DMS 273 treated with DMSO at 0.1 percent for 48 hours (cell line): ENCODE measurements at regions not wholly inside any gene's neighbourhood (a gene's known extent, or its start where the extent isn't known, plus 50 kb on each side); places are given as distances from the start of the nearest gene placed in this dataset.
"Not testable (repeated sequence)": the region's sequence is repeated elsewhere in the genome, so short reads cannot be mapped to it uniquely, and the experiment has no call there.

Experiments used
- DNase-seq: peaks from one replicate; lab custom pipeline; 2025; lab: John Stamatoyannopoulos, UW

DNA sequence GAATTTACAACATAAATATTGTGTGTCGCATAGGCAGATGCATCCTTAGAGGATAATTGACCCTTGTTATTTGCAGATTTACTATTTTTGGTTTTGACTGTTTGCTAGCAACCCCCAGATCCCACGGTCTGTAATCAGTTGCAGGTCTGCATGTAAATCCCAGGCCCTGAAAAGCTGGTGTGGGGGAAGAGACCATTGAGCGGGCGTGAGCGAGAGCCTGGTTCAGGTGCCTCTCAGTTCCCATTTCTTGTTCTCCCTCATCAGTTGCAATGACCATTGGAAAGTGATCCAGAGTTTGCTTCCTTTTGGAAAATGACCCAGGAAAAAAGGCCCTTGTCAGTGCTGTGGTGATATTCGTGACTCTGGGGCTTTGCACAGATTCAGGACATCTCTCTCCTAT is 238.9 kb downstream of the UACA start:
- DNase-seq = no peak

DNA sequence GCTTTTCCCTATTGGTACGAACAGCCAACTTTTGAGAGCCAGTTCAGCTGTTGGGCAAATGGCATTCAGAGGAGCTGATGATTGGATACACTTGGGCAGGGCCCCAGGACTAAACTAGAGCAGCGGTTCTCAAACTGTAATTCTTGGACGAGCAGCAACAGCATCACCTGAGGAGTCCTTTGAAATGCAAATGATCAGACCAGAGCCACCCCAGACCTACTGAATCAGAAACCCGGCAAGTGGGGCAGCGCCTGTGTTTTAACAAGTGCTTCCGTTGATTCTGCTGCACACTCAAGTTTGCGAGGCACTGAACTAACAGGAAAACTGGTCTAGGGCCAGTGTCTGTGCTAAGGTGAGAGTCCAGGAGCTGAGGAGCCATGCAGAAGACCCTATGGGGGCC is 239.7 kb downstream of the UACA start:
- DNase-seq = no peak

DNA sequence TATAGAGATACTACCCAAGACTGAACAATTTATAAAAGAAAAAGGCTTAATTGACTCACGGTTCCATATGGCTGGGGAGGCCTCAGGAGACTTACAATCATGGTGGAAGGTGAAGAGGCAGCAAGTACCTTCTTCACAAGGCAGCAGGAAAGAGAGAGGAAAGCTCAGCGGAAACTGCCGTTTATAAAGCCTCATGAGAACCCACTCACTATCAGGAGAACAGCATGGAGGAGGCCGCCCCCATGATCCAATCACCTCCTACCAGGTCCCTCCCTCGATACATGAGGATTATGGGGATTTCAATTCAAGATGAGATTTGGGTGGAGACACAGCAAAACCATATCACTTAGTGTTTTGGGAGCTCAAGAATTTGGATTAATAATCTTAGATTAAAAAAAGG is 240.2 kb downstream of the UACA start:
- DNase-seq = no peak

DNA sequence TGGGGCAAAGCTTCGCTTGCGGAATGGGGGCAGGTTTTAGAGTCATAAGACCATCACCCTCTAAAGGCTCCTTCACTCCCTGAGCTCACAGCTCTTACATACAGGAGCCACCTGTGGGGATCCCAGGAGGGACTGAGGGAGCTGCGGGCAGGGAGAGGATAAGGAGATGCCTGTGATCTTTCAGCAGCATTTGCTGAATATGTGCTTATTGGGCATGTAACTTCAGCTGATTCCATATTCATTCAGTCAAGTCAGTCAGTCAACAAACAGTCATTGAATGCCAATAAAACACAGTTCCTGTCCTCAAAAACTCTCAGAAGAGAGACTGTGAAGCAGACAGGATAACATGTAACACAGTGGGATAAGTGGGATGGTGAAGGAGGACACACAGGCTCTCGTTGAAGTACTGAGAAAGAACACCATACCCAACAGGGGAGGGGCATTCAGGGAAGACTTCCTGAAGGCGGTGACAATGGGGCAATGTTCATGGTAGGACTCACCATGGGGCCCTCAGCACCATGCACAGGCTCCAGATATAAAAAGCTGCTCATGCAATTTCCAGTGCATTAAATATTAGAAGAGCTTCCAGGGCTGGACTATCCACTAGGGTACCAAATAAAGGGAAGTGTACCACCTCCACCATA is 240.9 kb downstream of the UACA start:
- no peak for DNase-seq

DNA sequence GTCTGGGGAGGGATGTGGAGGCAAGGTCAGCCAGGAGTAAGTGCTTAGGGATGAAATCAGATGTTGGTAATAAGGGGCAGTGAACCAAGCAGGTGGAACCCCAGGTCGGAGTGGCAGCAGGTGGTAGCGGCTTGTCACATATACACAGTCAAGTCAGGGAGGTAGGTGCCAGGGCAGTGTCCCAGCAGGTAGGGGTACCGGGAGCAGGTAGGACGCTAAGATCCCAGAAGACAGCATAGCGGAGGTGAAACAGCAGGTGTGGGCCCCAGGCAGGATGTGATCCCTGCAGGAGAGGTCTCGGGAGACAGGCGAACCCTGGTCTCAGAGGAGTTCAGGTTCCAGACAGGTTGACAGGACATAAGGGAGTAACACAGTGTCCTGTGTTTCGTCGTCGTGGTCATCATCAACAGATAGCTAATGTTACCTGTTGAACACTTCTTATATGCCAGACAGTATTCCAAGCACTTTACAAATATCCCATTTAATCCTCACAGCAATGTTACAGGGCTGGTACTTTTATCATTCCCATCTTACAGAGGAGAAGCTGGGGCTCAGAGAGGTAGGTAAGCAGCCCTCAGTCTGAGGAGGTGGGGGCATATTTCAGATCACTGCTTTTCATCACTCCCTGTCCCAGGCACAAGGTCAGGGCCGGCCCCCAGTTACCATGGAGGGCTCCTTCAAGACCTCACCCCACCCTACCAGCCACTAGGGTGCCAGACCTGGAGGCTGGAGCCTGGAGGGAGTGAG is 241.6 kb downstream of the UACA start:
- no peak for DNase-seq

DNA sequence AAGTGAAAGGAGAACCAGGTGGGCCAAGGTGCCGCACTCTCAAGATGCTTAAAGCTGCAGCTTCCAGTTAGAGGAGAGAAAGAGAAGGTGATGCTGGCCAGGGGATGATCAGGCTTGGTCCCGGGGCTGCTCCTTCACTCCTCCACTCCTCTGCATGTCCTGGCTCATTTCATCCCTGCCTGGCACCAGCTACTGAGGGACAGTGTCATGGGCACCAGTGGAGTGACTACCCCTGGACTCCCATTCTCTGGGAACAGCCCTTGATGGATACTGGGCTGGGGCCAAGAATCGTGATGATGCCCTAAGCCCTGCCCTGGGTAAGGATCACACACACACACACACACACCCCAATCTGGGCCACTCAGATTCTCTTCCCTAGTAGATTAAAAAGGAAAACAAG is 243.7 kb downstream of the UACA start:
- DNase-seq = no peak

DNA sequence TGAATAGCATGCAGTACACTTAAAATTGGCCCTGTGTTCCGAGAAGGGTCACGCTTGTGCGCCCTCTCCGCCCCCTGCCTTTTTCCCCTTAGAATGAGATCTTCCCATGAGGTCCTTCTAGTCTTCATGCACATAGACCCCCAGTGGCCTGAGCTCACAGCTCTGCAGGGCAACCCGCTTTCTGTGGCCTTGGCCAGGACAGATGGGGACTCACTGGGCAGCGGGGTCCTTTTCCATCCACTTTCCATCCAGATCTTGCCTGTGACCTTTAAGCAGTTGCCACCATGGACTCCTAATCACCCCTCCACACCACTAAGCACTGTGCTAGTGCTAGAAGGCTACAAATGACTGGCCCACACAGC is 244.4 kb downstream of the UACA start:
- no peak for DNase-seq

DNA sequence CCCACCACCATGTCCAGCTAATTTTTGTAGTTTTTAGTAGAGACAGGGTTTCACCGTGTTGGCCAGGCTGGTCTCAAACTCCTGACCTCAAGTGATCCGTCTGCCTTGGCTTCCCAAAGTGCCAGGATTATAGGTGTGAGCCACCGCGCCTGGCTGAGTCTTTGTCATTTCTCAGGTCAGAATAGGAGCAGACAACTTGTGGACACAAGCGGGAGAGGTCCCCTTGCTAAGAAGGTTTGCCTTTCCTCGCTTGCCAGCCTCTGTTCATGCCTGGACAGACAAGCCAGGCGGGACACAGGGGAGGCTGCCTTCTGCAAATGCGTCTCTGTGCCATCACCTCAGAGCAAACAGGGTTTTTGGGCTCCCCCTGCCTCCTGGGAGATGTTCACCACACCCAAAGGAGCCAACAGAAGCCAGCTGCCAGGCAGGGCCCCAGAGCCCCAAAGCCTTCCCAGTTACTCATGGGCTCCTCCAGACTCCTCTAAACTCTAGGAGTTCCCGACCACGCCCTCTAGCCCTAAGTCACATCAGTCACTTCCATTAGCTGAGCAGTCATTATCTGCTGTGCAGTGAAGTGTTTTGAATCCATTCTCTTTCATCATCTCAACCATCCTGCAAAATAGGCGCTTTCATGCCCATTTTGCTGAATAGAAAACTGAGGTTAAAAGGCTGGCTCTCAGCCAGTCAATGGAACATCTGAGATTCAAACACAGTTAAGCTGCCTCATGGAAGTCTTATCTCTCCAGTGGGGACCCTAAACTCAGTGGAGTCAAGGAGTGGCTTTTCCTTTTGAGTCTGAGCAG is 245.0 kb downstream of the UACA start:
- DNase-seq = no peak

DNA sequence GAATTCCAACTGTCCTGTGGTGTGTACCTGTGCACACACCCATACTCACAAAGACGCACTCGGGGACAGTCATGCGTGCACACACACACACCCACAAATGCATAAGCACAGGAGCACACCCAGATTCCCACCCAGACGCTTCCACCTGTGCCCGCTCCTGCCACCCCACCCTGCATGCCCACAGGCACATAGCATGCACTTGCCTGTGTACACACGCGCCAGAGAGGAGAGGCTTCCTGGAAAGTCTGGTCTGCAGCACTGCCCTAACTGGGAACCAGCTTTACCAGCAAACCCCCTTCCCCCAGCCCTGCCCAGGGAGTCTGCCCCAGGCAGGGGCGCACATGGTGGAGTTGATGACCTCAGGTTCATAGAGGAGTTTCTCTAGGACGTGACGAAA is 246.2 kb downstream of the UACA start:
- DNase-seq = no peak

DNA sequence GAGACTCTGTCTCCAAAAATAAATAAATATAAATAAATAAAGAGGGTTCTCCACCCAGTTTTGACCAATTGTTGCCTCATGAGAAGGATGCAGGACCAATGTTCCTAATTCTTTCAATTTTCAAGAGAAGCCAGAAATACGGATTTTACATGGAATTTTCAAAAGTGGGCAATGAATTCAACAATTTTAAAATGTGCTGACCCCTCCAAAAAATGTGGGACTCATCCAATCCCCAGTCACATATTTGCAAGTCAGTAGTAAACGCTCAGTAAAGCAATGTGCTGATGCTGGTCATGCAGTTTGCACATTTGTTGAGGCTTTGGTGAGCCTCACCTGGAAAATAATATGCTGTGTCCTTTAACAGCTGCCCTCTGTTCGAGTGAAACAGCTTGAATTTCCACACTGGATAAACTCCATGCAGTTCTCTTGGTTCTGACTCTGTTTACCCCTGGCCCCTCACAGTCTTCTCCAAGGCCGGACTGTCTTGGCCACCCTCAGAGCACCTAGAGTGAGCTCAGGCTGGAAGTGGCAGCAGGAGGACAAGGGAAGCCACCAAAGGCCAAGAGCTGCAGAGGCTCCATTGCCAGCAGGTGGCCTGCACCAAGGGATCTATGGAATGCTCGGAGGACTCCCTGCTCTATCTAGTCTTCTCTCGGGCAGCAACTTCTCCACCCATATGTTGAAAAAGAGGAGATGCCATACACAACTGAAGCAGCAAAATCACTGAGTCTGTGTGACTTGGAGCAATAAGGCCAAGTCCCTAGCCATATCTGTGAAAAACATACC is 246.8 kb downstream of the UACA start:
- no peak for DNase-seq

DNA sequence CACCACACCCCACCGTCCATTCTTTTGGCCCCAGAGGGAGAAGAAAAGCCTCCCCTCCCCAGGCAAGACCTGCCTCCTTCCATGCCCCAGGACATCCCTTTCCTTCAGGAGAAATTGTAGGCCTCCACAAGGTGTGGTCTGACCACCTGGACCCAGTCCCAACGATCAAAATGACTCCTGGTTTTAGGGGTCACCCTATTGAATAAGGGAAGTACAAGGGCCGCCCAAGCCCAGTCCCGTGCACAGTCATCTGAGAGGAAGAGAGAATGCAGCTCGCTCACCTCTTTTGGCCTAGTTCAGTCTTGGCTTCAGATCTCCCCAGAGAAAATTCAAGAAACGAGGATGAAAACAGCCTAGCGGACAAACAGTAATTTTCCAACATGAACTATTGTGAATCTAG is 249.1 kb downstream of the UACA start:
- DNase-seq = no peak

DNA sequence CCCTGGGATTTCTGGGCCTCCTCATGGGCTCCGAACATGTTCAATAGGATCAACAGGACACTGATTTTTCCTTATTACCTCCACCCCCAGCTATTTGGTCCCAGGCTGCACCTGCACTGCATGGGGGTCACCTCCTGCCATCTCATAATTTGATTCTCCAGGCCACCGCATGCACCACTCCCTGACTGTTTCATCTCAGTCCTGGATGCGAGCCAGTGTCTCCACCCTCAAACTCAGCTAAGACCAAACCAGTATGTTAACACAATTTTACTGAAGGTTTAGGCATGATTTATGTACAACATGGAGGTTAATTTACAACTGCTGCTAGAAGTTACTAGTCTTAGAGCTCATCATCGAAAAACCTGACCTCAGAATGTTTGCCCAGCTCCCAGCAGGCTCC is 249.5 kb downstream of the UACA start:
- no peak for DNase-seq

DNA sequence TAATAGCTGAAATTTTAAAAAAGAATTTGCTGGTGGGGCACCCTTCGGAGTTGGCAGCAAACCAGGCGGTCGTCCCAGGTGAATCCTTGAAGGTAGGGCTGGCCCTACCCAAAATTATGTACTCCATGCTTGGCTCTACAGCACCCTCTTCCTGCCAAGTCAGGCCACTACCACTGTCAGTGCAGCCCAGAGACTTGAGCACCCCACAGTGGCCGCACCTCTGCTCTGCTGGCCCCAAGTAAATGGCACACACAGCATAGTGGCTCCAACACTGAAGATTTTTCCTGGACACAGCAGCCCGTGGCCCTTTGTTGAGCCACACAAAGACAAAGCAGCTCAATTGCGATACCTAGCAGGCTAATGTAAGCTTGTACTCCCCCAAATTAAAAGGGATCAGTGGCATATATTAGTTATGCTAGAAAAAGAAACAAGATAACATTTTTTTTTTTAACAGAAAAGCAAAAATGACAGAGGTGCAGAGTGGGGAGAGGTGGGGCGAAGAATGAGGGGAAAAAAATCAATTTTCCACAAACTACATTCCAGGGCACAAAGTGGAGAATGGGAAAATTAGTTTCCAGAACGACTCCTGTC is 250.5 kb downstream of the UACA start:
- no peak for DNase-seq

DNA sequence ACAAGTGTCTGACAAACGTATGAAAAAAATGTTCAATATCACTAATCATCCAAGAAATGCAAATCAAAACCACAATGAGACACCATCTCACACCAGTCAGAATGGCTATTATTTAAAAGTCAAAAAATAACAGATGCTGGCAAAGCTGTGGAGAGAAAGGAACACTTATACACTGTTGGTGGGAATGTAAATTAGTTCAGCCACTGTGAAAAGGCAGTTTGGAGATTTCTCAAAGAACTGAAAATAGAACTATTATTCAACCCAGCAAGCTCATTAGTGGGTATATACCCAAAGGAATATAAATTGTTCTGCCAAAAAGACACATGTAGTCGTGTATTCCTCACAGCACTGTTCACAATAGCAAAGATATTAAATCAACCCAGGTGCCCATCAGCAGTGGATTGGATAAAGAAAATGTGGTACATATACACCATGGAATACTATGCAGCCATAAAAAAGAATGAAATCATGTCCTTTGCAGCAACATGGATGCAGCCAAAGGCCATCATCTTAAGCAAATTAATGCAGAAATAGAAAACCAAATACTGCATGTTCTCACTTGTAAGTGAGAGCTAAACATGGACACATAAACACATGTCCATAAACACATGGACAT is 251.3 kb downstream of the UACA start:
- DNase-seq = not testable (repeated sequence)

DNA sequence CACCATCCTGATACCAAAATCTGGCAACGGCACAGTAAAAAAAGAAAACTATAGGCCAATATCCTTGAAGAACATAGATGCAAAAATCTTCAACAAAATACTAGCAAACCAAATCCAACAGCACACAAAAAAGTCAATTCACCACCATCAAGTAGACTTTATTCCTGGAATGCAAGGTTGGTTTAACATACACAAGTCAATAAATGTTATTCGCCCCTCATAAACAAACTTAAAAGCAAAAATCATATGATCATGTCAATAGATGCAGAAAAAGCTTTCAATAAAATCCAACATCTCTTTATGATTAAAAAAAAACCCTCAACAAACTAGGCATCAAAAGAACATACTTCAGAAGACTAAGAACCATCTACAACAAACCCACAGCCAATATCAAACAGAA is 252.9 kb downstream of the UACA start:
- DNase-seq = no peak

DNA sequence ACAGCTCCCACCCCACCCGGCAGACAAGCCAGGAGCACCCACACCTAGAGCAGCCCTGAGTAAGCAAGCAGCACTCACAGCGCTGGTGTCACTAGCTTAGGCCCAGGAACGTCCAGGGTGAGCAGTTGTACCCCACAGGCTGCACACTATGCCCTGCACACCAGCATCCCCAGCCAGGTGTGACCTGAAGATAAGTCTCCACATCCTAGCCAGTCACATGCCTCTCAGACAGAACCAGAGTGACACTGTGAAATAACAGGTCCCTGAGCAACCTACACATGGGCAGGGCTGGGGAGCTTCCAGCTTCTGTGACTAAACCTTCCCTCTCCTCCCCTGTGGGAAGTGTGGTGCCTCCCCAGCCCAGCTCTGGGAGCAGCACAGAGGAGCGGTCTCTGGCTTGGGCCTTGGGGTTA is 253.6 kb downstream of the UACA start:
- DNase-seq = no peak

DNA sequence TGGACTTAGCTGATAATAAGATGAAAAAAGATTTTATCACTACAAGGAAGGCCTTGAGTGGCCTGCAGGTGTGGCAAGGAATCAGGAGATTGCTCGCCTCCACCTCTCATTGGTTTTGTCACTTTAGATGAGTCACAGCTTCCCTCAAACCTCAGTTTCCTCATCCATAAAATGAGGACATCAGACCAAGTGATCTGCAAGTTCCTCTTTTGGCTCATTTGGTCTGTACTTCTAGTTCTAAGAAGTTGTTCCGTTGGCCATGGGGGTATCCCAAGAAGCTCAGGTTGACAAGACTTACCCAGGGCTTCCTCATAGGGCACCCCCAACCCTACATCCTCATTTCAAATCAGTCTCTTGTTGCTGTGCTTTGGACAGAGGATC is 254.1 kb downstream of the UACA start:
- no peak for DNase-seq

DNA sequence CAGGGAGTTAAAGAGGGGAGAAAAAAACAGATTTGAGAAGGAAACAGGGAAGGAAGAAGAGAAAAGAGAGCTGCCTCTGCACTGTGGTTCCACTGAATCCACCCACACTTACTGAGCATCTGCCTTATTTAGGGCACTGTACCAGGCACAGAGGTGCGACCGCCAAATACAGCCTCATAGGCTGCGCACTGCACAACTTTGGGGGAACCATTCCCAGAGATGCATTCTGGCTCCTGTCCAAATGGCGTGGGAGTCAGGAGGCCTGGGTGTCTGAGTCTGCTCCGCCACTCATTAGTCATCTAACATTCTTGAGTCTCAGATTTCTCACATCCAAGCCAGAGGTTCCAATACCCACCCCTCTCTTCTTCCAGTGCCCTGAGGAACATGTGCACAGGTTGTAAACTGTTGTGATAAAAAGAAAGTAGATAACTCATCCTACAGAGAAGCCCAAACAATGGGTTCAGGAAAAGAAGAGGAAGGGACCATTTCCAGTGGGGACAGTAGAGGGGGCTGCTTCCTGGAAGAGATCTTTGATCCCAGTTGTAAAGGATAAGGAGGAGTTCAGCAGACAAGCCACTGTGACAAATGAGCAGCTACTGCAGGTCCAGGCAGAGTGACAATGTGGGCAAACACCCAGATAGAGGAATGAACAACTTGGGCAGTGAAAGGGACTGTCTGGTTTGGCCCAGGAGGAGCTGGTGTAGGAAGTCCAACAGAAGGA is 254.6 kb downstream of the UACA start:
- DNase-seq = peak; percentile 4

DNA sequence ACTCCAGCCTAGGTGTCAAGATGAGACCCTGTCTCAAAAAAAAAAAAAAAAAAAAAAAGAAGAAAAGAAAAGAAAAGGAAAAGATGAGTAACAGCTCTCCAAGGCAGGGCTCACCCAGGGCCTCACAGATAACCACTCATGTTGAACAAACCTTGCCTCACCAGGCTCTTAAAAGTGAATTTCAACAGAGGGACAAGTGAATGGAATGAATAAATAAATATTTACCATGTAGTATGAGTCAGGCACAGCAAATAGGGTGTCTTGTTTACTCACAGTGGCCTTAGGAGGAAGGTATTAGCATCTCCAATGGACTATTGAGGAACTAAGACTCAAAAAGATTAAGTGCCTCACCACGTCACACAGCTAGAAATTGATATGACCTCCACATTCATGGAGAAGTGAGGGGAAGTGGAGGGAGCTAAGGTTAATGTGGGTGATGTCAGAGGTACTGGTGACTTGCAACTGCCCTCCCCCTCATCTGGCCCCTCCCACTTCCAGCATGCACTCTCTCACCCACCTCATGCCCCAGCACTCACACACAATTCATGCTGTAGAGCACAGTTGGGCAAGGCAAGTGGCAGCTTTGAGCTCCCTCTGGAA is 255.5 kb downstream of the UACA start:
- no peak for DNase-seq
